Dedifferentiated amniotic fluid mesenchymal stem cell (primary cell): ENCODE measurements at regions not wholly inside any gene's neighbourhood (a gene's known extent, or its start where the extent isn't known, plus 50 kb on each side); places are given as distances from the start of the nearest gene placed in this dataset.

Experiments
- DNase-seq: peaks from one replicate; pipeline ENCODE4 v3.0.0-alpha.2; 2016; ENCODE audit errors: extremely low spot score

- DNase-seq = no peak
These were observed 197.9 kb downstream of the NXPE2 start for GRCh38 chr11:114876234-114876633.

GRCh38 chr11:114877976-114878375 is 199.6 kb downstream of the NXPE2 start:
- no peak for DNase-seq

- DNase-seq = no peak
These were observed 202.1 kb downstream of the NXPE2 start for GRCh38 chr11:114880442-114880841.

GRCh38 chr11:114883472-114883871 is 205.1 kb downstream of the NXPE2 start:
- no peak for DNase-seq

GRCh38 chr11:114886644-114887265 is 208.4 kb downstream of the NXPE2 start:
- no peak for DNase-seq

- no peak for DNase-seq
These were observed 211.3 kb downstream of the NXPE2 start for GRCh38 chr11:114889594-114890011.

GRCh38 chr11:114890038-114890437 is 211.7 kb downstream of the NXPE2 start:
- DNase-seq = no peak

- DNase-seq = no peak
These were observed 213.6 kb downstream of the NXPE2 start for GRCh38 chr11:114891911-114892310.

- no peak for DNase-seq
These were observed 214.3 kb downstream of the NXPE2 start for GRCh38 chr11:114892381-114893197.

GRCh38 chr11:114893329-114893728 is 215.0 kb downstream of the NXPE2 start:
- DNase-seq = no peak

- DNase-seq = no peak
These were observed 218.3 kb downstream of the NXPE2 start for GRCh38 chr11:114896594-114896993.

GRCh38 chr11:114909866-114910265 is 231.5 kb downstream of the NXPE2 start:
- no peak for DNase-seq

- DNase-seq = no peak
These were observed 234.5 kb downstream of the NXPE2 start for GRCh38 chr11:114912826-114913225.

GRCh38 chr11:114914231-114915005 is 236.1 kb downstream of the NXPE2 start:
- DNase-seq = no peak

- DNase-seq = no peak
These were observed 237.8 kb downstream of the NXPE2 start for GRCh38 chr11:114915871-114916805.

- DNase-seq = no peak
These were observed 240.0 kb downstream of the NXPE2 start for GRCh38 chr11:114918286-114918685.

GRCh38 chr11:114921697-114922096 is 243.4 kb downstream of the NXPE2 start:
- DNase-seq = no peak

GRCh38 chr11:114924042-114924441 is 245.7 kb downstream of the NXPE2 start:
- no peak for DNase-seq

- DNase-seq = no peak
These were observed 247.3 kb downstream of the NXPE2 start for GRCh38 chr11:114925591-114925990.

- DNase-seq = no peak
These were observed 250.0 kb downstream of the NXPE2 start for GRCh38 chr11:114928260-114928870.
